Heart left ventricle (tissue), 13 donors: ENCODE measurements at regions not wholly inside any gene's neighbourhood (a gene's known extent, or its start where the extent isn't known, plus 50 kb on each side); places are given as distances from the start of the nearest gene placed in this dataset.

Experiments used
- POLR2A ChIP-seq, 2 donors: fragments of 450-650 bp; IDR thresholded peaks; one replicate each; pipeline ENCODE4 v1.6.1; 2017; ENCODE audit warnings: antibody characterized with exemption in 2 of 2, mild to moderate bottlenecking in 2 of 2, moderate library complexity in 2 of 2
- TF ChIP-seq, protein P1 (sequence below), 12 donors: fragments of 200-600 bp; sonication (generic) in 4 of 12; IDR thresholded peaks; one replicate each; pipeline versions ENCODE4 v1.5.0 to v1.8.0; 2018 to 2022; ENCODE audit warnings: antibody characterized with exemption in 12 of 12, mild to moderate bottlenecking in 5 of 12
- donor health status: ischemic (EF 13 %, LVEDD 7.1; RV severe dilation, severe dysfunction).
- donor health status: DM: no; HTN: yes; CAD: no.
- donor health status: DM: no; HTN: no; CAD: no.
- donor health status: ischemic (EF 25% LVEDD 6.9; RV normal size, moderate dysfunction).
- donor health status: ischemic (EF 25% LVEDD 5.7; RV mildly dilated, moderate dysfunction).
- donor health status: ischemic (EF 35%, LVEDD 5.7; RV mildly dilated, moderate dysfunction).
- donor health status: nonischemic (EF 11% LVEDD 7.7; RV severe dilation, severe dysfunction).
- donor health status: DM: yes; HTN: yes; CAD: no.
- donor health status: PGD.
- donor health status: ischemic (EF 29% LVEDD 5.4; RV normal size, mild dysfunction).
- donor health status: nonischemic (EF 23%, LVEDD 6.1; RV moderate dilation, normal function).

GRCh38 chr5:9987101-9987500, 262.6 kb downstream of the ATPSCKMT start:
- TF ChIP-seq, protein P1, sequence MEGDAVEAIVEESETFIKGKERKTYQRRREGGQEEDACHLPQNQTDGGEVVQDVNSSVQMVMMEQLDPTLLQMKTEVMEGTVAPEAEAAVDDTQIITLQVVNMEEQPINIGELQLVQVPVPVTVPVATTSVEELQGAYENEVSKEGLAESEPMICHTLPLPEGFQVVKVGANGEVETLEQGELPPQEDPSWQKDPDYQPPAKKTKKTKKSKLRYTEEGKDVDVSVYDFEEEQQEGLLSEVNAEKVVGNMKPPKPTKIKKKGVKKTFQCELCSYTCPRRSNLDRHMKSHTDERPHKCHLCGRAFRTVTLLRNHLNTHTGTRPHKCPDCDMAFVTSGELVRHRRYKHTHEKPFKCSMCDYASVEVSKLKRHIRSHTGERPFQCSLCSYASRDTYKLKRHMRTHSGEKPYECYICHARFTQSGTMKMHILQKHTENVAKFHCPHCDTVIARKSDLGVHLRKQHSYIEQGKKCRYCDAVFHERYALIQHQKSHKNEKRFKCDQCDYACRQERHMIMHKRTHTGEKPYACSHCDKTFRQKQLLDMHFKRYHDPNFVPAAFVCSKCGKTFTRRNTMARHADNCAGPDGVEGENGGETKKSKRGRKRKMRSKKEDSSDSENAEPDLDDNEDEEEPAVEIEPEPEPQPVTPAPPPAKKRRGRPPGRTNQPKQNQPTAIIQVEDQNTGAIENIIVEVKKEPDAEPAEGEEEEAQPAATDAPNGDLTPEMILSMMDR (IDR thresholded peaks at IDR 0.05), result no peak
- no peak for TF ChIP-seq POLR2A (IDR thresholded peaks at IDR 0.05)
